T-helper 1 cell (primary cell): ENCODE measurements at regions not wholly inside any gene's neighbourhood (a gene's known extent, or its start where the extent isn't known, plus 50 kb on each side); places are given as distances from the start of the nearest gene placed in this dataset.
"Not testable (repeated sequence)": the region's sequence is repeated elsewhere in the genome, so short reads cannot be mapped to it uniquely, and the experiment has no call there.

ENCODE experiments used
- DNase-seq, 5 donors: peaks; one replicate each; pipeline ENCODE4 v3.0.0-alpha.2; 2012 to 2020

GRCh38 chr10:35958609-35959008, 316.5 kb upstream of the FZD8 start:
- not testable (repeated sequence) for DNase-seq

- no peak for DNase-seq
Measured at GRCh38 chr10:35950701-35951100, 308.6 kb upstream of the FZD8 start.

DNA sequence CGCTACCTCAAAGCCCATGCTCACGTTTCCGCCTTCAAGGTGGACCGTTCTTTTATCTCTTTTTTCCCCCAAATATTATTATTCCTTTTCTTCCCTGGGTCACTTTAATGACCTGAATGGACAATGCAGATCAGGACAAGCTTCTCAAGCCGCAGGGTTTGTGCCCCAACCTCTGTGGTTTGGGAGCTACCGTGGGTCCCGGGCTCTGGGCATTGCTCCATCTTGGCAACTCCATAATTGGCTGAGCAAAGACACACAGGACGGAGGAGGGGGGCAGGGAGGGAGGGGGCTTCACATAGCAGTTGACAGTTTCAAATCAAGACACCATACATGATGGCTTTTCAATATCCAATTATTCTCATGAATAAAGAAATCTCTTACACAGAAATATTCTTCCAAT, 308.1 kb upstream of the FZD8 start:
- DNase-seq, result no peak

GRCh38 chr10:35949811-35950211, 307.7 kb upstream of the FZD8 start:
- DNase-seq, result no peak

- DNase-seq, result no peak
Measured at GRCh38 chr10:35946556-35946955, 304.5 kb upstream of the FZD8 start.

- DNase-seq, result no peak
Measured at GRCh38 chr10:35942057-35942456, 300.0 kb upstream of the FZD8 start.

DNA sequence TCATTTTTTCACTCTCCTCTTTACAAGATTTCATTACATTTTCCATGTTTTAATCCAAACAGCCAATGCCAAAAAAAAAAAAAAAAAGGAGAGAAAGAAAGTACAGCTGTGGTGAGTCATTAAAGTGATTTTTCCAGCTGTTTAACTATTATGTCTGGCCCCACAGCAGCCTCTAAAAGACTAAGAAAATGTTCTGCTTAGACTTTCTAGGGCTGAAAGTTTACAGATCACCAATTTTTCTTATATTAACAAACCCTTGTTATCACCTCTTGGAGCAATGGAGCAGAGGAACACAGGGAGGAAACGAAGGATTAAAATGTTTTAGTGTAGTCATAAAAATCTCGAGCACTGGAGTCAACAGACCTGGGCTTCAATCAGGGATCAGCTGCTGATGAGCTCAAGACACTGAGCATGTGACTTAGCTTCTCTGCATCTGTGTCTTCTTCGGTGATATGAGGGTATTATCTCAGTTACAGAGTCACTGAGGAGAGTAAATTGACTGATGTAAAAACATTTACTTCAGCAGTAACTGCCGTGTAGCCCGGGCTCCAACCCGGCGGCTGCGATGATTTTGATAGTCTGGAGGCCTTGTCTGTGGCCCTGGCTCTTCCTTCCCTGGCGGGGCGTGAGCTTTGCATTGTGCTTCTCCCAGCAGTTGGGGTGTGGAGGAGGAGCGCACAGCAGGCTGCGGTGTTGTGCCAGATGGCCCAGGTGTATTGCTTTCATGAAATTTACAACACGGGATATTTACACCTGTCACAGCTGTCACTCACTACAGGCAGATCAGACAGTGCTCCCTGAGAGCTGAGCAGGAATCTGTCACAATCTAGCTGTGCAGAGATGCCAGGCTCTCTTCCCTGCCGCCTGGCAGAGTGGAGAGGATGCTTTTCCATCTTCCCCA, 298.3 kb upstream of the FZD8 start:
- no peak for DNase-seq

- DNase-seq, result no peak
Measured at GRCh38 chr10:35938160-35938559, 296.1 kb upstream of the FZD8 start.

DNA sequence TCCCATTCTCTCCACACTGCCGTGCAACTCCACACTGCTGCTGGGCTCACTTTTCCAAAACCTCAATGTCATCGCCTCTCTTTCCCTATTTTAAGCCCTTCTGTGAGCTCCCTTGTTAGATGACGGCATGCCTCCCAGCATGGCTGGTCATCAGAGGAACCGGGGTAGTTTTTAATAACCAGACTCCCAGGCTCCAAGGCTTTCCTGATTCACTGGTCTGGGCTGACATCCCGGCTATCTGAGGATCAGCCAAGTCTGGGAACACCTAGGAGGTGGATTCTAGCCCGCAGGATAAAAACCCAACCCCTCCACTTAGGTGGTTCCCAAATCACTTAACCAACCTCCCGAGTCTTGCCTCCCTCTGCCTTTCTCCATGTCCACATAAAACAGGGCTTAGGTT, 295.4 kb upstream of the FZD8 start:
- DNase-seq, result no peak

- DNase-seq, result no peak
Measured at GRCh38 chr10:35934642-35934995, 292.5 kb upstream of the FZD8 start.

- DNase-seq, result no peak
Measured at GRCh38 chr10:35933940-35934641, 292.0 kb upstream of the FZD8 start.

DNA sequence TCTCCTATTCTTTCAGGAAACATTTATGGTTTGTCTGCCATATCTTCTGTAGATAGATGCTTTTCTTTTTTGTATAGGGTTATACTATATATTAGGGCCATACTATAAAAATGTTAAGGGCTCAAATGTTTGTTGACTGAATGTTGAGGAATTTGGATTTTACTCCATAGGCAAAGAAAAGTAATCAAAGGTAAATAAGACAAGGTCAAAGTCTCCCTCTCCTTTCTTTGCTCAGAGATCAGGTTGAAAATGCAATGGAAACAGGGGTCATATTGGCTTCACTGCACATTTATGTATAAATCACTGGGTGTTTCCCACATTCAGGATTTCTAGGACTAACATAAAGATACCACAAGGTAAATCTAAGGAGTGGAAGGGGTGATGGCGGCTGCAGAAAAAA, 291.4 kb upstream of the FZD8 start:
- DNase-seq, result no peak

- DNase-seq, result not testable (repeated sequence)
Measured at GRCh38 chr10:35929962-35930361, 287.9 kb upstream of the FZD8 start.

GRCh38 chr10:35928748-35929147, 286.7 kb upstream of the FZD8 start:
- DNase-seq, result no peak

- DNase-seq, result no peak
Measured at GRCh38 chr10:35927990-35928488, 285.9 kb upstream of the FZD8 start.

- DNase-seq, result no peak
Measured at GRCh38 chr10:35927341-35927740, 285.2 kb upstream of the FZD8 start.

DNA sequence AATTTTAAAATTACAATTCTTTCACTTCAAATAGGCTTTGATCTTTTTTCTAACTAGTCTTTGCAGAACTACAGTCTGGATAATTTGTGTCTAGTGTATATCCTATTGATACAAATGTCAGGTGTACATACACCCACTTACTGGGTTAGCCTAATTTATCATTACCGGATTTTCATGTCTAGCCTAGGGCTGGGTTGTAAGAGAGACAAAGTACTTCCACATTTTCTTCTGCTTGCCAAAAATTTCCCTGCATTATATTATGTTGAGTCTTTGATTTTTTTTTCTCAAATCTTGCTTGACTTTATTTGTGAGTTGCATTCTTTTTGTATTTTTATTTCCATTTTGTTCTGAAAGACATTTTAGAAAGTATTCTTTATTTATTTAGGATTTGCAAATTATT, 284.8 kb upstream of the FZD8 start:
- DNase-seq, result no peak

DNA sequence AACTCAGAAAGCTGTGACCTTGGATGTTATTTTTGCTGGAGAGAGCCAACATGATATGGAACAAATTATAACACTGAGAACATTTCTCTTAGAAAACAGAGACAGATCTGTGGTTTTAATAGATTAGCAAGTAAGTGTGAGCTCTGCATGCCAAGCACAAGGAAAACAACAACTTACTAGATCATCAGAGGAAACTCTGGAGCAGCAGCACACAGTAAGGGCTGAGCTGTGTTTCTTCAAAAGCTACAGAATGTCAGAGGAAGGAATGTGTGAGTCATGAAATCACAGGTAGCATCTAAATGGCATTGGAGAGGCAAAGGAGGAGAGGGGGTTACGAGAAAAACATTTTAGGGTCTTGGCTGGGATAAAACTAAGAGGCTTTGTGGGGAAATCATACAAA, 283.4 kb upstream of the FZD8 start:
- DNase-seq, result no peak

GRCh38 chr10:35924759-35925158, 282.7 kb upstream of the FZD8 start:
- no peak for DNase-seq

DNA sequence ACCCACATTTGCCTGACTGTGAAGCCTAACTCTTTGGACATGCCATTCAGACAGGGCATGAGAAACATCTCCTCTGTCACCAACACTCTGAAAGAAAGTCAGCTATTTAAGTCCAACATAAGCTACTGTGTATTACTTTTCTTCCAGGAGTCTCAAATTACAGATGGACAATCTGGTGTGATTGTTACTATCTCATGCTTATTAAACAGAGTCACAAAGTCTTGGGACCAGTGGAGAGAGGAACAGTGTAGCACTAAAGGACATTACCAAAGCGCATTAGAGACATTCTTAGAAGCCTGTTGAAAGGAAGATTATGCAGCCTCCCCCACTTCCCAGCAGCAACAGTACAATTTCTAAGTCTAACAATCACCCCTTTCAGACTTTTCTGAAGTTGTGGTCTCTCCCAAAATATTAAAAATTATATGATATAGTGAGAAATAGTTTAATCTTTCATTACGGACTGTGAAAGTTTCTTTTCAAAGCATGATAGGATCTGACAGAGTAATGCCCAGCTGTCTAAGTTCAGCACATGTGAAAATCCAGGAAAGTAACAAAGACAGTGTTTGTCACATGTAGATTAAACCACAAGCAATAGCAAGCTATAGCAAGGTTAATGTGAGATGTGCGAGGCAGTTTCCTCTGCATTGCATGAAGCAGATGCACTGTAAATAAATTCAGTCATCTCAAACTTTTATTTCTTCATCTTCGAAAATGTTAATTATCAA, 280.9 kb upstream of the FZD8 start:
- no peak for DNase-seq

- DNase-seq, result no peak
Measured at GRCh38 chr10:35921866-35922350, 279.8 kb upstream of the FZD8 start.

GRCh38 chr10:35916791-35917190, 274.7 kb upstream of the FZD8 start:
- DNase-seq, result no peak

DNA sequence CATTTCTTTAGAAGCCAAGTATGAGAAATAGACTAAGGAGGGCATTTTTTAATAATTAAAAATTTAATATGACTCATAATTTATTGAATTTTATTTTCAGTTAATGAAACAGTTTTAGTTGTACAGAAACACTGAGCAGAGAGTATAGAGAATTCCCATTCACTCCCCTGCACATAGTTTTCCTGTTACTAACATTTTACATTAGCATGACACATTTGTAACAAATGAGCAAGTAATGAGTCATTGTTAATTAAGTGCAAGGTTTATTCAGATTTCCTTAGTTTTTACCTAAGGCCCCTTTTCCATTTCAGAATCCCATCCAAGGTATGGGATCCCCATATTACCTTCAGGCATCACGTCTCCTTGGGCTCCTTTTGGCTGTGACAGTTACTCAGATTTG, 271.5 kb upstream of the FZD8 start:
- DNase-seq, result no peak
